Jurkat, Clone E6-1 (cell line): ENCODE measurements at regions not wholly inside any gene's neighbourhood (a gene's known extent, or its start where the extent isn't known, plus 50 kb on each side); places are given as distances from the start of the nearest gene placed in this dataset.
"Not testable (repeated sequence)": the region's sequence is repeated elsewhere in the genome, so short reads cannot be mapped to it uniquely, and the experiment has no call there.

Source experiments
- DNase-seq: peaks from one replicate; pipeline ENCODE4 v3.0.0-alpha.2; 2011; ENCODE audit warnings: low read depth, low spot score
- H3K4me3 ChIP-seq: 2 replicates; pipeline ENCODE4 v1.5.1; 2011; ENCODE audit warnings: mild to moderate bottlenecking, low read length, control low read depth, moderate library complexity

- H3K4me3 ChIP-seq = peak overlapping the region; percentile 9
- DNase-seq = peak; percentile 98
Measured at GRCh38 chr14:98198385-98198784, 1073.6 kb downstream of the BCL11B start.

GRCh38 chr14:98200601-98201000, 1071.4 kb downstream of the BCL11B start:
- no peak for DNase-seq
- H3K4me3 ChIP-seq = no peak overlapping the region

- no peak for DNase-seq
- no peak overlapping the region for H3K4me3 ChIP-seq
Measured at GRCh38 chr14:98203421-98203820, 1068.6 kb downstream of the BCL11B start.

- no peak for DNase-seq
- no peak overlapping the region for H3K4me3 ChIP-seq
Measured at GRCh38 chr14:98204139-98204538, 1067.9 kb downstream of the BCL11B start.

GRCh38 chr14:98207415-98207814, 1064.6 kb downstream of the BCL11B start:
- DNase-seq = no peak
- no peak overlapping the region for H3K4me3 ChIP-seq

GRCh38 chr14:98208211-98208611, 1063.8 kb downstream of the BCL11B start:
- no peak for DNase-seq
- H3K4me3 ChIP-seq = no peak overlapping the region

GRCh38 chr14:98208943-98209342, 1063.1 kb downstream of the BCL11B start:
- DNase-seq = no peak
- no peak overlapping the region for H3K4me3 ChIP-seq

GRCh38 chr14:98210045-98210672, 1061.8 kb downstream of the BCL11B start:
- peak; percentile 97 for DNase-seq
- peak overlapping the region; percentile 30 for H3K4me3 ChIP-seq

GRCh38 chr14:98217530-98217929, 1054.5 kb downstream of the BCL11B start:
- no peak for DNase-seq
- H3K4me3 ChIP-seq = no peak overlapping the region

GRCh38 chr14:98218218-98218617, 1053.8 kb downstream of the BCL11B start:
- H3K4me3 ChIP-seq = no peak overlapping the region
- no peak for DNase-seq

- no peak for DNase-seq
- H3K4me3 ChIP-seq = no peak overlapping the region
Measured at GRCh38 chr14:98219638-98220037, 1052.4 kb downstream of the BCL11B start.

GRCh38 chr14:98223106-98223505, 1048.9 kb downstream of the BCL11B start:
- no peak for DNase-seq
- H3K4me3 ChIP-seq = no peak overlapping the region

GRCh38 chr14:98223710-98224109, 1048.3 kb downstream of the BCL11B start:
- peak; percentile 96 for DNase-seq
- not testable (repeated sequence) for H3K4me3 ChIP-seq

GRCh38 chr14:98226411-98226810, 1045.6 kb downstream of the BCL11B start:
- H3K4me3 ChIP-seq = no peak overlapping the region
- no peak for DNase-seq

- no peak overlapping the region for H3K4me3 ChIP-seq
- DNase-seq = no peak
Measured at GRCh38 chr14:98227000-98227726, 1044.8 kb downstream of the BCL11B start.

- no peak for DNase-seq
Measured at GRCh38 chr14:98227727-98228111, 1044.3 kb downstream of the BCL11B start.

GRCh38 chr14:98229656-98230366, 1042.2 kb downstream of the BCL11B start:
- DNase-seq = no peak

More at GRCh38 chr14:98227727-98228111, 1044.3 kb downstream of the BCL11B start:
- H3K4me3 ChIP-seq = no peak overlapping the region

GRCh38 chr14:98230411-98230810, 1041.6 kb downstream of the BCL11B start:
- H3K4me3 ChIP-seq = no peak overlapping the region
- no peak for DNase-seq

More at GRCh38 chr14:98229656-98230366, 1042.2 kb downstream of the BCL11B start:
- H3K4me3 ChIP-seq = no peak overlapping the region

GRCh38 chr14:98231210-98231609, 1040.8 kb downstream of the BCL11B start:
- no peak overlapping the region for H3K4me3 ChIP-seq
- no peak for DNase-seq

- no peak overlapping the region for H3K4me3 ChIP-seq
- no peak for DNase-seq
Measured at GRCh38 chr14:98233656-98234055, 1038.3 kb downstream of the BCL11B start.
